HG02938 (cell line): ENCODE measurements at regions not wholly inside any gene's neighbourhood (a gene's known extent, or its start where the extent isn't known, plus 50 kb on each side); places are given as distances from the start of the nearest gene placed in this dataset.

Source experiments
- ATAC-seq: cut with Tn5 transposase; IDR thresholded peaks from one replicate; pipeline ENCODE4 v1.9.1; 2021; ENCODE audit warnings: mild to moderate bottlenecking, moderate library complexity; ENCODE audit not compliant: unreplicated experiment

DNA sequence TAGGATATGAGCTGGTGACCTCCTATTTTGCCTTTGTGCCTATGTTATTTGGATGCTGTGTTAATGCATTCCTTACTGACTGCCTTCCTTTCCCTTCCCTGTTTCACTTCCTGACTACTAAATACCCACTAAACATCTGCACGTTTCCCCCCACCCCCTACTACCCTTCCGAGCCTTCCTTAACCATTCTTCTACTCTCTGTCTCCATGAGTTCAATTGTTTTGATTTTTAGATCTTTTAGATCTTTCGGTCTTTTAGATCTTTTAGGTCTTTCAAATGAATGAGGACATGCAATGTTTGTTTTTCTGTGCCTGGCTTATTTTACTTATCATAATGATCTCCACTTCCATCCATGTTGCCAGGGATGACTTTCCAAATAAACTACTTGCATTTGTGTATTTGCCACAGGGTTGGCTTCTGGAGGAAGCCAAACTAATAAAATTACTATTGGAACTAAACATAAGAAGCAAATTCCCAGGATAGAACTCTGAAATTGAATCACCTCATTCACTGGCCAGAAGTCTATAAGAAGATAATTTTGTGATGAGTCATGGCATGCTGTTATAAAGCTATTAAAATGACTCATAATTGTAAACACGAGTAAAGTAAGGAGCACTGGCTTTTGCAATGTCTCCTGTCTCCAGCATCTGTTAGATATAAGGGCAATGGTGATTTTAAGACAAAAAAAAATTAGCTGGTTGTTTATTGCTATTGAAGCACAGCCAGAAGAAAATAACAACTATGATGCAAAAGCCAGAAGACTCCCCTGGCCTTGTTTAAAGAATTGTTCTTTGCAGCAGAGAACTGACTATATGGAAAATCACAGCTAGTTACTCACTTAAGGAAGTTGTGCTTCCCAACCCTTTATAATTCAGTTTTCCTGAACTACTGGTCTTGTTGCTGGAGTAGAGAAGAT lies 586.3 kb downstream of the LRFN5 start:
- no peak for ATAC-seq

DNA sequence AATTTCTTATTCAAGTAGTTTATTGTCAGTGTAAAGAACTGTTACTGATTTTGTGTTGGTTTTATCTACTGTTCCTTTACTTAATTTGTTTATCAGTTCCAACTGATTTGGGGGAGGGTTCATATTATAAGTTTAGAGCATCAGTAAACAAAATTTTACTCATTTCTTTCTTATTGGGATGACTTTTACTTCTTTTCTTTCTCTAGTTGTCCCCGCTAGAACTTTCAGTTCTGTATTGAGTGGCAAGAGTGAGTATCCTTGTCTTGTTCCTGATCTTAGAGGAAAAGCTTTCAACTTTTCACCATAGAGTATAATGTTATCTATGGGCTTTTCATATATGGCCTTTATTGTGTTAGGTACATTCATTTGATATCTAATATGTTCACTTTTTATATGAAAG lies 584.1 kb downstream of the LRFN5 start:
- ATAC-seq, result no peak

DNA sequence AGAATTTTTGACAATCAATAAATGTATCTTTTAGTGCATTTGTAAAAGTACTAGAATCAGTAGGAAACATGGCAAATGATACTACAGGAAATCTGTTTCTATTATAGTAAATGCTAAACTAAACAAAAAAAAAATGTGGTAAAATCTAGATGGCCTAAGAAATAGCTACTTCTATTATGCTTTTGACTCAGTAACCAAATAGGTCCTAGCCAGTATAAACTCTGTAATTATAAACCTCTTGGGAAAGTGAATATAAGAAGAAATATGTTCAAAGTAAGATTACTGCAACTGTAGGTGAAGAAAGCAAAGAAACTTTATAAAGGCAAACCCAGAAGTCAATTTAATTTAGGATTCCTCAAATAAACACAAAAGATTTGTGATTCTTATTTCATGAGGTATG lies 581.2 kb downstream of the LRFN5 start:
- no peak for ATAC-seq

DNA sequence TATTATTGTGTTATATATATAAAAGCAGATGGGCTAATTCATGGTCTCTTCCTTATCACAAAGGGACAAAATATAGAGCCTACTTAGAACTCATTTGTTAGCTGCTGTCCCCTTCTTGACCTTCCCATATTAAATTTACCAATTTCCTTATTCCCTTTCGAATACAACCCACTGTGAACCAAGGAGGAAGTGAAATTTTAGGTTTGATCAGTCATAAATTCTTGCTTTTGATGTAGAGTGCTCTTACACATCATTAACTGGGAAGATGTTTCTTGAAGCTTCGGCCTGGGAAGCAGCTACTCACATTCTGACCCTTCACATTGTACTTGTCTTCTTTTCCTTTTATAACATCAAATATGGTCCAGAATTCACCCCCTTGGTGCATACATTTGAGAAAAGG lies 579.0 kb downstream of the LRFN5 start:
- no peak for ATAC-seq

DNA sequence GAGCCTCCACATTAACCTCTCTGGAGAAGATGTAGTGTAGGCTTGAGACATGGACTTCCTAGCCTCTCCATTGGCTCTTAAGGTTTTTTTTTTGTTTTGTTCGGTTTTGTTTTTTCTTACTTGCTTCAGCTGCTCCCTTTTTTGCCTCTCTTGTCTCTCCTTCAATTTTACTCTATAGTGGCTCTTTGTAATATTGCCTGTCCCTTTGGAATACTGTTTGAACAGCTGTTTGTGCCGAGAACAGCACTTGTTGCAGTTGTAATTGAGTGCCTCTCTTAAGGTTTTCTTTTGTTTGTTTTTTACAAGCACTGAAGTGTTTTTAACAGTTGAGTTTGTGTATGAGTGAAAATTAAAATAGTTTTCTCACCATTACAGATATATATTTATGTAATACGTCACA lies 567.7 kb downstream of the LRFN5 start:
- no peak for ATAC-seq

DNA sequence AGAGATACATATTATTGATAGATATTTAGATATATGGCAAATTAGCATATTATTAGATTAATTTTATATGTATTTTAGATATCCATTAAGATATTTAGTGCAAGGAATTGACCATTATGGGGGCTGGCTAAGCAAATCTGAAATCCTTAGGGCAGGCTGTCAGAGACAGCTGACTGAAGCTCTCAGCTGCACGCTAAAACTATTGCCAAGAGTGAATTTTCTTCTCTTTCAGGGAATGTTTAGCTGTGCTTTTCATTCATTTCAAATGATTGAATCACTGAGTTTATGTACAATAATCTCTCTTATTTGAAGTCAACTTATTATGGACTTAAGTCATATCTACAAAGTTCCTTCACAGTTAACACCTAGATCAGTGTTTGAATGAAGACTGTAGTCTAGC lies 566.5 kb downstream of the LRFN5 start:
- no peak for ATAC-seq

DNA sequence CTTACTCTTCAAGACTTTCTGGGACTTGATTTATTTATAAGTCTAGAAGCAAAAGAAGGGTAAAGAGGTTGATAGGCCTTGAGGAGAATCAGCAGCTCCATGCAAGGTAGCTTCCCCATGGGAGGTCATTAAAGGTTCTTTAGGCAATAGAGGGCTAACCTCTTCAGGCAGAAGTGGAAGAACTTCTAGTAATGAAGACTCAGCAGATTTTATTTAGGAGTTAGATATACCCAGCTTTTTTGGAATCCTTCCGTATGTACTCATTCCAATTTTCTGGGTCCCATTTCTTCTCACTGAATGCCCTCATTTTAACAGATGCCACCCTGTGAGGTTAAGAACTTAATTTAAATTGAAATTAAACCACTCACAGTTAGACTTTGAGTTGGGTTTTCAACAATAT lies 565.6 kb downstream of the LRFN5 start:
- no peak for ATAC-seq

DNA sequence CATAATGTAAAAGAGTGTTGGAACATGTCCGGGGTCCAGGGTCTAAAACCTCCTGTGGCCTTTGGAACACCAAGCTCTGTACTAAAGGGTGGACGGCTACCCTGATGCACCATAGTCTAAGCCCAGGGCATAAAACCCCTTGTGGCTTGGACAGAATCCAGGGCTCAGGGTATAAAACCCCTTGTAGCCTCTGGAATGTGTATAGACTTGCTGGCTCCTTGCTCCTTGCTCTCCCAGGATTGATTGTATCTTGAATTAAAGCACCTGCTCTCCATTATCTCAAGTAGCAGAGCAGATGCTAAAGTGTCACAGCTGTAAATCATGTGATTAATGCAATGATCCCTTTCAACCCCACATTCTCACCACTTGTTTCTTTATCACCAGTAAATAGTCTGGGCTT lies 556.5 kb downstream of the LRFN5 start:
- no peak for ATAC-seq

DNA sequence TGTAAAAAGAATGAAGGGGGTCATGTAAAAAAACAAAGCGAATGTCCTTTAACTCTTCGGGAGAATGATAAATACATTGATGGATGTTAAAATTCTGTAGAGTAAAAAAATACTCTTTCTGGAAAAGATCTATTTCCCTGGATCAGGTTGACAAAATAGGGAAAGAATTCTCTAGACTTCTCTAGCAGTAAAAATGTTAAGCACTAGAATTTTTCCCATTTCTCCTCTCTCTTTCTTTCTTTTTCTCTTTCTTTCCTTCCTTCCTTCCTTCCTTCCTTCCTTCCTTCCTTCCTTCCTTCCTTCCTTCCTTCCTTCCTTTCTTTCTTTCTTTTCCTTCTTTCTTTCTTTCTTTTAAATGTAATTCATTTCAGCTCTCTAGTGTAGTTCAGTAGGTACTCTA lies 552.5 kb downstream of the LRFN5 start:
- ATAC-seq, result no peak

DNA sequence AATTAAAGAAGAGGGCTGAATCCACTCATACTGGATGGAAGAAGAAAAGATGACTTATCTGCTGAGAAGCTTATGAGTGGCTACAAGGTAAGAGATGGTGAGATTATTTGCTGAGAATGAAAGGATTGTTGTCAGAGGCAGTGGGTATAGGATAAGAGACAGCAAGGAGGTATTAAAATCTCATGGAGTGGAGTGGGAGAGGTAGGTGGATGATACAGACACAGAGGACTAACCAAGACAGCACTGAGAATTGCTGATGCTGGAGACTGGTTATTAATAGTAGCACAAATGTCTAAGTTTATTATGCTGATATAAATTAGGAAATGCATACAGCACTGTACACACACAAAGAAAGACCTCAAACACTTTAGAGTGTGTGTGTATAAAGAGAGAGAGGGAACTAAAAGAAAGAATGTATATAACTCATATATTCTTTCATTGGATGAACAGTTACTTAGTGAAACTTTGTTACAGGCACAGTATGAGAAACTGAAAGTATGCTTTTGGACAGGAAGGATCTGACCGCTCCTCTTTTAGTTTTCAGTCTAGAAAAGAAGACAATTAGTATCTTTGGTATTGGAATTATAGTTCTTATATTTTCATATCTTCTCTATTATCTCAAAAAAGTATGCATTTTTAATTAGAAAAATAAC lies 543.1 kb downstream of the LRFN5 start:
- ATAC-seq, result no peak

DNA sequence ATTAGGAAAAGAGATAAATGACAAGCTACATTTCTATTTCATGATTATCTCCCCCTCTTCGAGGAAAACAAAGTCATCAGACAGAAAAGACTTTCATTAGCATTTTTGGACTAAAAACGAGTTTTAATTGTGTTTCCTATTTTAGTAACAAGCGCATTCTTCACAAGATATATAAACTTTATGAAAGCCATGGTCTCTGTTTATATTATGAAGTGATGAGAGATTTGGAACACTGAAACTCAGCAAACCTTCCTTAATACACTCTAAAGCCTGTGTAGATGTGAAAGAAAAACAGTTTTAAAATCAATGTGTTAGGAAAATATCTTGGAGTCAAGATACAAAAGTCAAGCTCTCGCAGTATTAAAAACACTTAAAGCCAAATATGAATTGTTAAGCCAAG lies 539.1 kb downstream of the LRFN5 start:
- ATAC-seq, result no peak

DNA sequence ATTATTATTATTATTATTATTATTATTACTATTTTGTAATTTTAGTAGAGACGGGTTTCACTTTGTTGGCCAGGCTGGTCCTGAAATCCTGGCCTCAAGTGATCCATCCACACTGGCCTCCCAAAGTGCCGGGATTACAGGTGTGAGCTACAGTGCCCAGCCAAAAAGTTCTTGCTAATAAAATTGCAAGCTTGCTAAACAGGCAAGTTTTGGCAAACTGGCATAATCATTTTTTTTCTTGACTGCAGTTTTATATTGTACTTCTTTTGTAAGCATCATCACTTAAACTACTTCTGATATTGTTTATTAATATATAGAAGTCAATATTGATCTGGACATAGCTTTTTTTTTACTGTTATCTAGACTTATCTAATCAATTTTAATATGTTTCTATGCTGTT lies 536.4 kb downstream of the LRFN5 start:
- no peak for ATAC-seq

DNA sequence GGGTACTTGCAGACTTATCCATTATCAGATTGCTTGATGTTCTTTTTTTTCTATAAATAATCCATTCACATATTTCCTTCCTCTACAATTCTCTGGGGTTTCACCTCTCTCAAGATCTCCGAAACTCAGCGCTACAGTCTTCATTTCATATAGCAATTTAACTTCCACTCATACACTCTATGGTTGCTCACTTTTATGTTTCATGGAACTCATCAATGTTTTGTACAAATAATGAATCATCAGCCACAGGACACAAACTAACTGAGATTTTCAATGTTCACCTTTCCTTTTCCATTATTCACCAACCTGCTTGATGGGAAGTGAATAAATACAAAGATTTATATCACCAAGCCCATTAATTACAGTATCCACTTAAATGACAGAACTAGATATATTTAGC lies 534.7 kb downstream of the LRFN5 start:
- ATAC-seq, result no peak

DNA sequence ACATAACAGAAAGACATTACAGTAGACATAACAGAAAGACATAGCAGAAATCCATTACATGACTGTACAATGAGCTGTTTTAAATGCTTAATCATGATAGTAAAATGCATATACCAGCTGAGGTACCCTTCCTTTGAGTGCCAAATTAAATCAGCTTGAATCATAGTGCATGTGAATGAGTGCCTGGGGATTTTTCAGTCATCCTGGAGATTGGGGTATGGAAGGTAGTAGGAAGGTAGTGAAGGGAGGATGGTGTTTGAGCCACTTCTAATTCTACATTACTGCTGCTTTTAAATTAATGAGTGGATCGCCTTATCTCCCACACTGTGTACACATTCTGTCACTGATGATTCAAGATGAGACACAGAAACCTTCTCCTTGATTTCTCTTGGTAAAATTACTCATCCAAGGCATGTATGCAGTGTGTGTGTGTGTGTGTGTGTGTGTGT lies 534.2 kb downstream of the LRFN5 start:
- no peak for ATAC-seq

DNA sequence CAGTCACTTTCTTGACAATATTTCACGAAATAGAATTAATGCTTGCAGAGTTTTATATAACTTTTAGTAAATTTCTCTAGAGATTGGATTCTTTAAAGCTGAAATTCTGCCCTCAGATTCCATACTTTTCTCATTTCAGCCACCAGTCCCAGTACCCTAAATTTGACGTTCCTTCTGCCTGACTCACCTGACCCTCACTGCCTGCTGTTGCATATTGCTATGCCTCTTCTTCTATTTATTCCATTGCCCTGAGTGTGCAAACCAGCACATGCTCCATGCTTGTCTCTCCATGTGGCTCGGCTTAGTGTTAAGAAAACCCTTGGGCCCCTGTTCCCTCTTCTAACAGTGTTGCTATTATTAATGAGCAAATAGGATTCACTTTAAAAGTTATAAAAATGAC lies 533.3 kb downstream of the LRFN5 start:
- no peak for ATAC-seq

DNA sequence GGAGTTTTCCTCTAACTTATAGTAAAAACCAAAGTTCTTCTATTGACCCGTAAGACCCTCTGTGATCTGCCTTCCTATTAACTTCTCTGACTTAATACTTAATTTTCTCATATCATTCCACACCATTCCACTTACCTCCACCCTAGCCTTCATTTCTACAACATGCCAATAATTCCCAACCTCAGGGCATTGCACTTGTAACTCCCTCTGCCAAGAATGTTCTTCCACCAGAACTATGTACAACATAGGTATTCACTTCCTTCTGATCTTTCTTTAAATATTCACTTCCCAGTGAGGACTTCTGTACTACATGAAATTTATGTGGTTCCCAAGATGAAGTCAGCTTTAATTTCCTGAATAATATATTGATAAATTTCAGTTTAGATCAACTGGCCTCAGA lies 531.7 kb downstream of the LRFN5 start:
- ATAC-seq, result no peak

DNA sequence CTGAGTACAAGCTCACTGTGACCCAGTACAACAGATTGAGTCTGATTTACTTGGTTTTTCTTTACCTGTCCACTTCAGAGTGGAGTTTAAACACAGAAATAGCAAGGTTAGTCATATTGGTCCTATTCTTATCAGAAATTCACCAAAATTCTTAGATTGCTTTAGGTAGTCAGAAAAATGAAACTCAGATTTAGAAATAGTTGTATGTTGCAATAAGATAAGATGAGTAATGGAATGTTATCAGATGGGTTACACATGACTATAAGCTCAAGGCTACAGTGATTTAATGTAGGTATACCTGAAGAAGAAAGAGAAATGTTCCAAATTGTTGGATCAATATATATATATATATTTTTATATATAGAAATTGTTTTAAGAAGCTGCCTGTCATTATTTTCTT lies 524.1 kb downstream of the LRFN5 start:
- ATAC-seq, result no peak

DNA sequence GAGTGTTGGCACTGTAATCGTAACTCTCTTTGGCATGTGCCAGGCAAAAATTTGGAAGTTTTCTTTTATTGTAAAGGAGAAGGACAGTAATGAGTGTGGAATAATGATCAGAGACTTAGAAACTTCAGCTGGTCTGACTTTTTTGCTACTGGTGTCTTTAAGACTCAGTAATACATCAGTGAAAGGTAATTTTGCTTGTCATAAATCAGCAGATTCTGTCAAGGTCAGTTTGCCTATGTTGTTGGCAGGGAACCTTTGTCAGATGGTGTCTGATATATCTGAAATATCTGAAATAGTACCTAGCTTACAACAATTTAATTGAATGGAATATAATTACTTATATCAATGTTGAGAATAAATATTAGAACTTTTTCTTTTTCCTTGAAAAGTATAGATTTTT lies 516.9 kb downstream of the LRFN5 start:
- ATAC-seq, result no peak

DNA sequence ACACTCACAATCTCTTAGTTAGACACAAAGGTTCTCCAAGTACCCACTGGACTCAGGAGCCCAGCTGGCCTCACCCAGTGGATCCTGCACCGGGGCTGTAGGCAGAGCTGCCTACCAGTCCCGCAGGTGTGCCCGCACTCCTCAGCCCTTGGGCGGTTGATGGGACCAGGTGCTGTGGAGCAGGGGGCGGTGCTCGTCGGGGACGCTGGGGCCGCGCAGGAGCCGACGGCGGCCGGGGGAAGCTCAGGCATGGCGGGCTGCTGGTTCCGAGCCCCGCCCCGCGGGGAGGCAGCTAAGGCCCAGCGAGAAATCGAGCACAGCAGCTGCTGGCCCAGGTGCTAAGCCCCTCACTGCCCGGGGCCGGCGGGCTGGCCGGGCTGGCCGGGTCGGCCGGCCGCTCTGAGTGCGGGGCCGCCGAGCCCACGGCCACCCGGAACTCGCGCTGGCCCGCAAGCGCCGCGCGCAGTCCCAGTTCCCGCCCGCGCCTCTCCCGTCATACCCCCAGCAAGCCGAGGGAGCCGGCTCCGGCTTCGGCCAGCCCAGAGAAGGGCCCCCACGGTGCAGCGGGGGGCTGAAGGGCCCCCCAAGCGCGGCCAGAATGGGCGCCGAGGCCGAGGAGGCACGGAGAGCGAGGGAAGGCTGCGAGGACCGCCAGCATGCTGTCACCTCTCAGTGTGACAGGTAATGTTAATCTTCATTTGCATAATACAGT lies 506.8 kb downstream of the LRFN5 start:
- no peak for ATAC-seq

DNA sequence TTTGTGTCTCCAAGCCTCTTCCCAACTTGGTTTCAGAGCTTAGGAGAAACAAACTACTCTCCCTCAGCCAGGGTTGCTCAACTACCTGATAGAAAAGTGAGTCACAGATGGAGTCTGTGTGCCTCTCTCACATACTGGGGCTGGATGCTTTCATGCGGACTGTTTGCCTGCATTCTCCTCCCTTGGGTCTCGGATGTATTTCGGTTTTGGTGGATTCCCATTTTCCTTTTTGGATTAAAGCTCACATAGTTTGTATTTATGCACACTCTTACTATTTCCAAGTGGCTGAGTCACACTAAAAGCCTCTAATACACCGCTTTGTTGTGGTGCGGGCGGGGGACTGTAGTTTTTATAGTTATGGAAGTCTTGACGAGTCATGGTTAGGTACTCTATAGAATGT lies 505.4 kb downstream of the LRFN5 start:
- ATAC-seq, result no peak

DNA sequence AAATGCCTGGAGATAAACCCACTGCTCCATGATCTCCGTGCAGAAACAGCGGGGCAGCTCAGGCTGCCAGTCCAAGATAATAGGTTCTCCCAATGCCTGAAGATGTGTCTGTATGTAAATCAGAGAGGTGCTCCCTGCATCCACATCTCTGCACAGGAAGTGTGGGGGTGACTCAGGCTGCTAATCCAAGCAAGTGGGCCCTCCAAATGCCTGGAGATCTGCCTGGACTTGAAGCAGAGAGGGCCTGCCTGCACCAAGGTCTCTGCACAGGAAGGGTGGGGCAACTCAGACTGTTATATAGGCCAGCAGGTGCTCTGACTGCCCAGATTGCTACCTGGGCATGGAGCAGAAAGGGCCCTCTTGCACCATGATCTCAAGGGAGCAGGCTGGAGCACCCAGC lies 504.7 kb downstream of the LRFN5 start:
- no peak for ATAC-seq

DNA sequence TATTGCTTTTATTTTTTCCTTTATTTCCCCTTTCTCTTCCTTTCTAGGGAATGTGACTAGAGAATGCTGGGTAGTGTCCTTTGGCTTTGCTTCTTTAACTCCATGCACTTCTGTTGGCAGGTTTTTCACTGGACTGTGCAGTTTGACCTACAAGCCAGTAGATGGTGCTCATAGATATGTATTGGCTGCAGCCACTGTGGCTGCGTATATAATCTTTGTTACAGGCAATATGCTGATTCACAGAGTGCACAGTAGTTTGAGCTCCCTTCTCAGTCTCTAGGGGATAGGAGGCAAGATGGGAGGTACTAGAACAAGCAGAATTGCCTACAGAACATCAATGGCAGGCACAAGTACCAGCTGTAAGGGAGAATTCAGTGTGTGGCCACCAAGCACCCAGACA lies 503.5 kb downstream of the LRFN5 start:
- ATAC-seq, result no peak
